Skin of body (tissue), 1 donor: ENCODE measurements at regions not wholly inside any gene's neighbourhood (a gene's known extent, or its start where the extent isn't known, plus 50 kb on each side); places are given as distances from the start of the nearest gene placed in this dataset.

ENCODE experiments used
- DNase-seq: peaks from one replicate; lab custom pipeline; 2025; lab: John Stamatoyannopoulos, UW

DNA sequence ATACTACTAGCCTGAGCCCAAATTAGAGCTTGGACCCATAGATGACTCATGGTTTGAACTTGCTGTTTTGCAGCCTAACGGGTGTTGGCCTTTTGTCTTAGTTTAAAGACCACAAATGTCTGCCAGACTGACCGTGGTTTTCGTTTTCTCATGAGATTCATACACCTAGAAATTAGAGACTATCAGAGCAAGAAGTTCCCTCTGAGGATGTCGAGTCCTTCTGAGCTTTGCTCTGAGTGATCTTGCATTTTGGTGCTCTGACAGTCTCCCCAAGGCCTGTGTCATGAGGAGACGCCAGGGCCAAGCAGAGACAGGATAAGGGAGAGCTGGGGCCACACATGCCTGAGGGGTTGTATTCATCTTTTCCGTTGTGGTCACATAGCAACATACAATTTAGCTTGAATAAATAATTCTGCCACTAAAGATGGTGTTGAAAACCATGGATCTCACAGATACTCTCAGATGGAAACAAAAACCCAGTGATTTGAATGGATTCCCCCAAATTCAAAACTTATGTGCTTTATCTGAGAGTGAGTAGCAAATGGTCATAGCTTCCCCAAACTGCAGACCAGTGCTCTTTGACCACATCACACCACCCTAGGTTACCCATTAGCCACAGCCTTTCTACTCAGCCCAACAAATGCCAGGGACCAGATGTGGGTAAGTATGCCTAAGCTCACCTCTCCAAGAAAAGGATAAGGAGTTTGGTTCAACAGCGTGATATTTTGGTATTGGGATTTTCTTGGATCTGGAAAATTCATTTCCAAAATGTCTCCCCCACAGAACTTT lies 762.0 kb upstream of the IGFBP3 start:
- DNase-seq, result no peak

DNA sequence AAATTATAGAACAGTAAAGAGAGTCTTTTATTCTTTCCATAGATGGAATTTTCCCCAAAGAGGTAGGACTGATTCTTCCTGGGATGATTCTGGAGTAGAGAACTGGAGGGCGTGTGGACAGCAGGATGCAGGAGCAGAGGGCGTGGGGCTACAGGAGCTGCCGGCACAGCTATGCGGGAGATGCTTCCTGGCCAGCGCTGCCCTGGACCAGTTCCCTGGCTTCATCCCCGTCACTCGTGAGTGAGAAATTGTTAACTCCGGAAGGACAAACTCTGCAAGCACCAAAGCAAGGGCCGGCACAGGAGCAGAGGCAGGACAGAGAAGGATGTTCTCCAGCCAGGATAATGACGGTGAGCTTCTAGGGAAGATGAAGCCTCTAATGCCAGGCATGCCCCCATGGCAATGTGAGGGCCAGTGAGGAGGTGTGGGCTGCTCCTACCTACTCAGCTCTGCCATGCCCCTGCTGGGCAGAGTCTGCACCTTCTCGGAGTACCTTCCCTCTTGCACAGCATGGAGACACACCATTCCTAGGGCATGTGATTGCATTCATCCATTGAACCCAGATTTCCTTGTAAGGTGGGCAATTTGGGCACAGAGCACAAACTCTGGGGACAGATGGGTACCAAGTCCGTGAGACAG lies 760.9 kb upstream of the IGFBP3 start:
- no peak for DNase-seq

DNA sequence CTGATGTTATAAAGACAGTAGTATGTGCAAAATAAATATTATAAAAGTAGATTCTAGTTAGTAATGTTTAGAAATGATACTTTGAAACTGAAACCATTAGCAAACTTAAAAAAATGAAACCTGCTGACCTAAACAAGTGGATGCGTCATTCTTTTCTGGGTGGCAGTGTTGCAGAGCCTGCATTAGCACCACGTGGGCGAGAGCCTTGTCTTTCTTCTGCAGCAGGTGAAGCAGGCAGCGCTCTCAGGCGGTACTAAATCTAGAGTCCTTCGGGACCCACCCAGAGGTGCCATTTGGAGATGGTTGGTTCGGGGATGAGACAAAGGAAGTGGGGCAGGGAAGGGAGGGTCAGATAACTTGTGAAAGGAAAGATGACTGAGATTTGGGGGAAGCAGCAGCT lies 759.1 kb upstream of the IGFBP3 start:
- DNase-seq, result no peak

DNA sequence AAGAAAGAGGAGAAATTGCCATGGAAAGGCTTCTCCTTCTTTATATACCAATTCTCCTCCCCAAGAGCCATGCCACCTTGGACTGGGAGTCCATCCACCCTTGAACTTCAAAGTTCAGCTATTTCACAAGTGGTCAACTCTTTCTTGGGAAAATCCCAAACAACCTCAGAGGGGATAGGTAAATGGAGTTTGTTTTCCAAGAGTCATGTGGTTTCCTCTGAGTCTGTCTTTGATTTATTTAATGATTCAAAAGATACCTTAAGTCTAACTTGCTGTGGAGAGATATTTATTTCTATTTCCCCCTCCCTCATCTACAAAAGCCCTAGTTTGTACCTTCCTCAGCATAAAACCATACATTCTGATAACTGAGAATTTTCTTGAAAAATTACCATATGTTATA lies 758.6 kb upstream of the IGFBP3 start:
- DNase-seq, result no peak

DNA sequence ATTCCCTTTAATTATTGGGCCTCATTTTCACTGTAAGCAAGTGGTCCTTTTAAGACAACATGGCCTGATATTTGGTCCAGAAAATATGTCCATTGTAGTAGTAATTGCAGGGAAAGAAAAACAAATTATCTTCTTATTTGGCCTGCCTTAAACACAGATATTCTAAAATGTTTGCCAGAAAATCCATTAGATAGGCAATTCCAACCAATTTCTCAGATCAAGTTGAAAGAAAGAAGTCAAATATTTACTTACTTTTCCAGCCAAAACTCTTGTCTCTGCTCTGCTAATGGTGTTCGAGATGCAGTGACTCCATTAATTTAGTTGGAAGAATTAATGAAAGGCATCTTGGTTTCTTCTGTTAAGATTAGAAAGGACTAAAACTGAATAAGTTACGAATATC lies 757.3 kb upstream of the IGFBP3 start:
- no peak for DNase-seq

DNA sequence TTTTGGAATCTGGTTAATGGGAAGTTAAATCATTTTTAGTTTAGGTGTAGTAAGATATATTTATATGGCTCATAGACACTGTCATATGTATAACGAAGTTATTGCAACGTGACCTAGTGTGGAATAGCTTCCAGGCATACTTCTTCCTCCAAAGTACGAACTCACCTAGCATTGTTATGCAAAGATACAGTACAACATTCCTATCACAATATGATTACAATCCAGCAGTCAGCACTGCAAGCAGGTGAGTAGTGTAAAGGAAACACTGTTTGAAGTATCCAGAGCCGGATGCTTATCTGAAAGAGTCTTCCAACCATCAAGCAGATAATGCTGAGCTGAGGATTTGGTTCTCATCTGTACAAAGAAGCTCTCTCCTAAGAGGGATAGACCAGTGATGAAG lies 754.4 kb upstream of the IGFBP3 start:
- no peak for DNase-seq

DNA sequence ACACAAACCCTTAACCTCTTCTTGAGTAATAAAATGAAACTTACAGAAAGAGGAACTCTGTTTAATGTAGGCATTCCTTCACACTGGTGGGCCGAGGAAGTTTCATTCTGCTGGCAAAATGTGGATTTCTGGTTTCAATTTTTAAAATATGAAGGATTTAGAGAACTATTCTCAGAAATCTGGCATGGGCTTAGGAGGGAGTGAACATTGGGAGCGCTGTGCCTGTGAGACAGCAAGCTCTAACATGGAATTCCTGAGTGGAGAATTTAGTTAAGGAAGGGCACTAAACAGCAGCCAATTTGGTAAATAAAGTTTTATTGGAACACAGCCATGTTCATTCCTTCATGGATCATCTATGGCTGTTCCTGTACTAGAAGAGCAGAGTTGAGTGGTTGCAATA lies 751.8 kb upstream of the IGFBP3 start:
- peak; percentile 46 for DNase-seq

DNA sequence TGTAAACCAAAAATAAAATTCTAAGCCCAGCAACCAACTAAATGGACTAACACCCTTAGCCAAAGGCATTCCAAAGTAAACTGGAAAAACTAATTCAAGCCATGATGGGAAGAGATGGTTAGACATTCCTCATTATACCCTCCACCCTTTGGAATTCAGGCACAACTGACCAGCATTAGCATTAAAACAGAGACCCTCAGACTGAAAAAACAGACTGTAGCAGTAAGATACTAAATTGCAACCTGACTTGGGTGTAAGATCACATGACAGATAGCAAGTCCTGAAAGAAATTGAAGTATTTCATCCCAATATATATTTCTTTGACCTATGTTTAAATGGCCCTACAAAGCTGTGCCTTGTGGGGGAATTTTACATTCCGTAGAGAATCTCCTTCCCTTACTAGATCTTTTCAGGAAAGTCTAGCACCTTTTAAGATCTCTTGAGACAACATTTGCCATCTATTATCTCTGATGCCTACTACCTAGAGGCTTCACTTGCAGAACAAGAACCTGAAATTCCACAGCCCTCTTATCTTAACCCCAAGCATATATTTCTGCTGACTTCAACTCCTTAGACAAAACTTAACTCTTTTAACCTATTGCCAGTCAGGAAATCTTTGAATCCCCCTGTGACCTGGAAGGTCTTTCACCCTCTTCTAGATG lies 750.2 kb upstream of the IGFBP3 start:
- no peak for DNase-seq

DNA sequence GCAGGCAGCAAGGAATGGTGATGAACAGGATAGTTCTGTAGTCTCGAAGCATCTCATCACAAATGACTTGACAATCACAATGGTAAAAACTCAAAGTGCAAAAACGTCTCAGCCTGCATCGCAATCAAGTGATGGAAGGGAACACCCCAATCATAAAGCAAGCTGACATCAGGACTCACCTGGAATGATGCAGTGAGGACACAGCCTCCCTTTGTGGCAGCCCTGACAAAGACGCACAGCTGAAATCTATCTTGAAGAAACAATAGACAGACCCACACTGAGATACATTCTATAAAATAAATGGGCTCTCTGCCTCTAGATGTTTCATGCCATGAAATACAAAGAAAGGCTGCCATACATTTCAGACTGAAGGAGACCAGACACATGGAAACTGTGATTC lies 748.0 kb upstream of the IGFBP3 start:
- no peak for DNase-seq

DNA sequence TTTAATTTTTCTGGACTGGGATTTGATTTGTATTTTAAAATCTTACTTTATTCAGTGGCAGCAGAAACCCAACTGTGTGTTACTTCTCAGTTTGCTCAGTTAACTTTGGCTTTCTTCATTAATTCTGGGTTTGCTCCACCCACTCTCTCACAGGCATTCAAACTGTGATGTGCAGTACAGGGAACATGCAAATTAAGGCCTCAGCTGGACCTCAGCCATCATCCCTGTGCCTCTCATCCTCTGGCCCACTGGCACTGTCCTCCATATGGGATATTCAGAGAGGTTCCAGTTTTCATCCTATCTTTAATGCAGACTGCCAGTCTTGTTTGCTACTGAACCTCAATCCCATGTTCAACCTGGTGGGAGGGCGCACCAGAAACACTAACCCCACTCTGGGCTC lies 743.4 kb upstream of the IGFBP3 start:
- no peak for DNase-seq

DNA sequence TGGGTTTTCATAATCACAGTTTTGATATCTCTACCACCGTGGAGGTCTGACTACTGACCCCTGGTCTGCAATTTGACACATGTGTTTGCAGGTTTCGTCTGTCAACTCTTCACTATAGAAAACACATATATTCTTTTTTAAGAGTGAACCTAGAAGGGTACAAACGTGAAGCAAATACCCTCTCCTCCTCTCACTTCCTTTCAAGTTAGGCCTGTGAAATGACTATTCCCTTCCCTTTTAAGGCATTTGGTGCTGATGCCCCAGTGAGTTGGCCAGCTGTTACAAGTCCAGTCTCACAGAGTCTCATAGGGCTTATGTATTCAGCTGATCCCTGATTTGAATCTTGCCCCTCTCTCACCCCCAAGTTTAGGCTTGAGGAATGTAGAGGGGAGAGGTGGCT lies 742.0 kb upstream of the IGFBP3 start:
- no peak for DNase-seq

DNA sequence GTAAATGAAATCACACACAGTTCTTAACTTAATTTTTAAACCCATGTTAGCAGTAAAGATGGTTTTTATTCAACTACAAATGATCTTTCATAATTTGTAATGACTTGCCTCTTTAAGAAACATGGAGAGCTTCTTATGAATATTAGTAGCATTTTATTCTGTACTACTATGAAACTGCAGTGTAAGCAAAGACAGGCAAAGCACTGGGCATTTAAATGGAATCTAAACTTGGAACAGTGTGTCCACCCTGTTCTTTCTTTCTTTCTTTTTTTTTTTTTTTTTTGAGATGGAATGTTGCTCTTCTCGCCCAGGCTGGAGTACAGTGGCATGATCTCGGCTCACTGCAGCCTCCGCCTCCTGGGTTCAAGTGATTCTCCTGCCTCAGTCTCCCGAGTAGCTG lies 740.4 kb upstream of the IGFBP3 start:
- no peak for DNase-seq

DNA sequence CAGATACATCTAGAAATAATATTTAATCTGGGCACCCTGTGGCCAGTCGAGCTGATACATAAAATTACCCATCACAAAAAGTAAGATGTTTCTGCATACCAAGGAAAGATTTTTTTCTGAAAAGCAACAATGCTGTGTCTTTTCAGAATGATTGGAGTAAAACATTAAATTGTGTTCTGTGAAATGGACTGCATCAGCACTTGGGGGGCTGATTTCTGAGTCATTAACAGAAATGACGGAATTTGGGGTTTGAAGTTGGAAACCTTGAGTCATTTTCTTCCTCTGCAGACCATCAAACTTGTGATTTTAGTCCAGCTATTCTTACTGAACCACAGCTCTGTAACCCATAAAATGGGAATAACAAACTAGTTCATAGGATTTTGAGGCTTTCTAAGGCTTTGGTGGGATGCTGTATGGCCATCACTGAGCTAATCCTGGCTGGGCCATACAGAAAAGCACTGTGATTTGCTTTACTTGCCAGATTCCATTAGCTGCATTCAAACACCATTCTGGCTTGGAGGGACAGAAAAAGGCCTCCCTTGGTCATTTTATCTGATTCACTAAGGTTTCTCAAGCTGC lies 739.4 kb upstream of the IGFBP3 start:
- DNase-seq, result no peak

DNA sequence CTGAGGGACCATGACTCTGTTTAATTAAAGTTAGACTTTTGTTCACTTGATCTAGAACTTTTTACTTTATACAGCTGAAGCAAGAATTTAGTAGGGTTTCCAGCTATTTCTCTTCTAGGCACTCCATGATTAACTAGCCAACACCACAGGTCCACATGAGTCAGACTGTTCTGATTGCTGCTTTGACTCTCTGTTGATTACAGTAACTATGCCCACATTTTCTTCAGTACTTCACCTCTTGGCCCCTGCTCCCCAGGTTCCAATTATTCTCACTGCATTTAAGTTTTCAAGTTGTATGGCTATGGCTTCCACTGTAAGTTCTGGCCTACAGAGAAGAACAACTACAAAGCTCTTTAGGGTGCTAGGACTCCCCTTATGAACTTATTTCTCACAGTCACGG lies 737.2 kb upstream of the IGFBP3 start:
- no peak for DNase-seq

DNA sequence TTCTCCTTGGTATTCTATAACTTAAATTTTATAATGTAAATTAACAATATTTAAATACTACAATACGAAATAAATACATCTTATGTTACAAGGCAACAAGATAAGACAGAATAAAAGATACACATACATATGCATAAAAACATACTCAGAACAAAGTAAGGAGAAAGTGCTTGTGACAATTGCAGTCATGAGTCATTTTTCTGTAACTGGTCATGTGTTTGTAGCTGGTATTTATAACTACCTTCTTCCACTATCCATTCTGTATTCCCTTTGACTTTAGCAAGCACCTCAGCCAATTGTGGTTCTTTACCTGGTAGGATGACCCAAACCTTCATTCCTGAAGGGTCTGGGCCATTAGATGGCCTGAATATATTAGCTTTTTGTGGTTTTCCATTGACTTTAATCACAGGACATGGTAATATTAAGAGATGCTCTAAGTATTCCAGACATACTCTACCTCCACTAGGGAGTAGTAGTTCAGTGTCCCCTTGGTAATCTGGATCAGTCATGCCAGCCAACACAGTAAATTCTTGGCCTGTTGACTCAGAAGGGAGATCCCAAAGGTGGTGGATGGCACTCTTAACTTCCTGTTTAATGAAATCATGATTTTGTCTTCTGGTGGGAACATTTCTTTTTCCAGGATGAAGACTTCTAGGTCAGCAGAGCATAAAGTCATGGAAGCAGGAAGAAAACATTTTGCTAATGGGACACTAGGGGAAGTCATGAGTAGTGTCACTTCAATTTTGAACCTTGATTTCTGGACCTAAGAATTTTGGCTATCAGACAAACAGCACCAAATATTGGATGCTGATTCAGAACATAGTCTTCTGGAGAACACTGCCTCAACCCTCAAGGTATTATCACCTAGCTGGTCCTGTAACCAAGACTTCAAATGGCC lies 733.7 kb upstream of the IGFBP3 start:
- DNase-seq, result no peak

DNA sequence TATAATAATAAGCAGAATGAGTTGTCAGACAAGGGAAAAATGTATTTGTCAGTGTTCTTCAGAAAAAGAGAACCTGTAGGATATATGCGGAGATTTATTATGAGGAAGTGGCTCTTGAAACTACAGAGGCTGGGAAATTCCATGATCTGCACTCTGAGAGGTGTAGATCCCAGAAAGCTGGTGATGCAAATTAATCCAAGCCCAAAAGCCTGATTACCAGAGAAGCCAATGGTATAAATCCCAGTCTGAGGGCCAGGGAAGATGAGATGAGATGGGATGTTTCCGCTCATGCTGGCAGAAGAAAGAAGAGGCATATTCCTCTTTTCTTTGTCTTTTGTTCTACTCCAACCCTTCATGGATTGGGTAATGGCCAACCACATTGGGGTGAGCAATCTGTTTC lies 732.8 kb upstream of the IGFBP3 start:
- DNase-seq, result no peak

DNA sequence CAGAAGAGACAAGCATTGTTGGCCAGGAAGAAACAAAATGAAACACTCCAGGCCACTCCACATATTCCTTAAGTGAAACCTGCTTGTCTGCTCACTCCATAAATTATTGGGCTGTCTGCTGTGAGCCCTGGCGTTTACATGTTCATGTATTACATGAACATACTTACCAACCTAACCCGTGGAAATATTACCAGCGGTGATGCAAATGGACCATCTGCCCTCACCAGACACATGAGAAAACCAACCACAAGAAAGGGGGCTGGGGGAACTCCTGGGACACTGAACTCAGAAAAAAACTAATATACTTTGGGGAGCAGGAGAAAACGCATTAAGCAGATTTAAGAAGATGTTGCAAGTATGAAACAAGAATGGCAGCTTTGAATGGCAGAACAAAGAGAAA lies 731.2 kb upstream of the IGFBP3 start:
- no peak for DNase-seq

DNA sequence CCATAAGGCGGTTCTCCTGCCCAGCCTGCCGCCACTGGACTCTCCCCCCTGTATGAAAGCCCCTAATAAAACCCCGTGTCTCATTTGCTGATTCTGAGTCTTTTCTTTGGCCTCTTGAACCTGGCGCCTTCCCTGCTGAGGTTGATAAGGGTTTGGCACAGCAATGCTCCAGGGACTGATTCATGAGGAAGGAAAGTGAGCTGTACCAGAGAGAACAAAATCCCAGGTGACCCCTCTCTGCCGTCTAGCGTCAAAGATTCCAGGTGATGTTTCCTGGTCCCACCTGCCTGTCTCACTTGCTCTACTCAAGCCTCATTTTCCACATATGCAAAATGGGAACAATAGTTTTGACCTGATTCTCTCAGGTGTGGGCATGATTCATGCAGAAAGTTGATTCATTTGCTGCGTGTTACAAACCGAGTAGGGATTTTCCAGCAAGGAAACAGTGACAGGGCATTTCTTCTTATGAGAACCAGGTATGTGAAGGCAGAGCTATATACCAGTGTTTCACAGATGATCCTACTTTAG lies 730.6 kb upstream of the IGFBP3 start:
- DNase-seq, result no peak

DNA sequence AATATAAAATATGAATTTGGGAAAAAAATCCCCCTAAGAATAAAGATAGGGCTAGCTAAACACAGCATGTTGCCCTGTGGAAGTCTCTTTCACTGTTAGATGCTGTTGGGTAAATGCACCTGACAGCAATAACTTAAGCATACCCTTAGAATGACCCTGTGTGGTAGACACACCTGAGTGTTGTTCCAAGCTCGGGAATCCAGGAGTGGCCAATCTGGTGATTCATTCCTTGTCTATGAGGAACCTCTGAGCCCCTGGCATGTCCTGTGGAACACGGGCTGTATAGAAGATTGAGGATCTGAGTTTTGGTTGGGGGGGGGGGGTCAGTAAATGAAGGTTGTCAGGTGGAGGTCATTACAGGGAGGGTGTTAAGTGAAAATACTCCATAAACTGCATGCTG lies 730.0 kb upstream of the IGFBP3 start:
- DNase-seq, result no peak

DNA sequence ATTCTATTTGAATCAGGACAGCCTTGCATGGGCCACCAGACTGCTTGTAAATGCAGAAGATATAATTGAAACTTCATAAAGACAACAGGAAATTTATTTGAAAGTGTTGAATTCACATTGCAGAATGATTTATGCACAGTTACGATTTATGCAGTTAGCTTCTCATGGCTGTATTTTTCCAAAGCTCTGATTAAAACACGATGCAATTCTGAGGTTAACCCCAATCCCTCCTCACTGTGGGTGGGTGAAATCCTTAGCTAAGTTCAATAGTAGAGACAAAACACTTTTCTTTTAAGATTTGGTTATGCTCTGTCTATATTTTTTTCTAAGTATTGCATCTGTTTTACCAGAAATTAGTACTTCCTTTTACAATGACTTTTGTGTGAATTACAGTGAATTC lies 728.8 kb upstream of the IGFBP3 start:
- peak; percentile 76 for DNase-seq
